Fibroblast of skin of back (primary cell): ENCODE measurements at regions not wholly inside any gene's neighbourhood (a gene's known extent, or its start where the extent isn't known, plus 50 kb on each side); places are given as distances from the start of the nearest gene placed in this dataset.
A peak's percentile ranks its signal among the peaks of the same experiment; 100 is the strongest.

ENCODE experiments used
- DNase-seq: peaks from one replicate; pipeline ENCODE4 v3.0.0-alpha.2; 2013

DNA sequence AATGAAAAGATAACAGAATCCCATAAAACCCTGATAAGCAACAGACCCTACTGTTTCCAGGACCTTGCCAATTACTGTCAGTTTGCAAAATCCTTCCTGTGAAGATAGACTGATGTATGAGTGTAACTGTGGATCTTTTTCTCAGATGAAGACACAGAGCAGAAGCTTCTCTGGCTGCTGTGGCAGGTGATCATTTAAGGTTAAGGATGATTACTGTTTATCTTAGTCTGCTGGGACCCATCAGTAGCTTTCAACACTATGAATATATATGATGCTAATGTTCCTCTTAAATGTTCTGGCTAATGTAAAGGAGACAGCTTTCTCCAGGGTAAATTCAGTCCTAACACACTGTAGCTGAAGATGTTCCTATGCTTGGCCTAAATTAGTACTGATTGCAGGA, 56.0 kb upstream of the CTTNBP2 start:
- no peak for DNase-seq

DNA sequence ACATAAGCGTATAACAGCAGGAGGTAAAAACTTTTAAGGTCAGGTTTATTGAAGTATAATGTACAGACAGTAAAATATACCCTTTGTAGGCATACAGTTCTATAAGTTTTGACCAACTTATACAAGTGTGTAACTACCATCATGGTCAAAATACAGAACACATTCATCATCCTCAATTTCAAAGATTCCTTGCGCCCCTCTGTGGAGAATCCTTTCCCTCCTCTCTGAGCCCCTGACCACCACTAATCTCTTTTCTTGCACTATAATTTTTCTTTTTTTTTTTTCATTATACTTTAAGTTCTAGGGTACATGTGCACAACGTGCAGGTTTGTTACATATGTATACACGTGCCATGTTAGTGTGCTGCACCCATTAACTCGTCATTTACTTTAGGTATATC, 58.1 kb upstream of the CTTNBP2 start:
- DNase-seq = no peak

DNA sequence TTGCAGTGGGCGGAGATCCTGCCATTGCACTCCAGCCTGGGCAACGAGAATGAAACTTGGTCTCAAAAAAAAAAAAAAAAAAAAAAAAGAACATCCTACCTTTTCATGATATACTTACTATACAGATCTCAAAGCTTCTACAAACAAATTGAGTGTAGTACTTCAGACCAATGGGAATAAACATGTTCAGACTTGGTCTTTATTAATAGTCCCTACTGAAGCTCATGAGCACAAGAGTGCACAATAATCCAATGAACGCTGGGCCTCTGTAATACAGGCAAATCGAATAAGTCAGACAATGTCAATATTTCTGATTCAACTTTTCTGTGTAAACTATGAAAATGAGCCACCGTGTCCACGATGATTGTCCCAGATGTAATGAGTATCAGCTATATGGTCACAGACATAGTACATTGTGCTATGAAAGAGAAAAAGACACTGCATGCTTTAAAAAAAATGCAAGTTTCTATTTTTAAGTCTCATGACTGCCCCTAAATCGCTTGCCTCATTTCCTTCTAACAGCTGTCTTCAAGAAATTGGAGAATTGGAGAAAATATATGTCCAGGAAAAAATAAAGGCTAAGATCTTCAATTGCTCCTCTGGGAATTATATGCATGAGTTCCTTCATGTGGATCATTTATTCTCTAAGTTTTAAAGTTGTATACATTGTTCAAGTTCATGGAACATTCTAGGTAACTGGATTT, 64.0 kb upstream of the CTTNBP2 start:
- DNase-seq = no peak

DNA sequence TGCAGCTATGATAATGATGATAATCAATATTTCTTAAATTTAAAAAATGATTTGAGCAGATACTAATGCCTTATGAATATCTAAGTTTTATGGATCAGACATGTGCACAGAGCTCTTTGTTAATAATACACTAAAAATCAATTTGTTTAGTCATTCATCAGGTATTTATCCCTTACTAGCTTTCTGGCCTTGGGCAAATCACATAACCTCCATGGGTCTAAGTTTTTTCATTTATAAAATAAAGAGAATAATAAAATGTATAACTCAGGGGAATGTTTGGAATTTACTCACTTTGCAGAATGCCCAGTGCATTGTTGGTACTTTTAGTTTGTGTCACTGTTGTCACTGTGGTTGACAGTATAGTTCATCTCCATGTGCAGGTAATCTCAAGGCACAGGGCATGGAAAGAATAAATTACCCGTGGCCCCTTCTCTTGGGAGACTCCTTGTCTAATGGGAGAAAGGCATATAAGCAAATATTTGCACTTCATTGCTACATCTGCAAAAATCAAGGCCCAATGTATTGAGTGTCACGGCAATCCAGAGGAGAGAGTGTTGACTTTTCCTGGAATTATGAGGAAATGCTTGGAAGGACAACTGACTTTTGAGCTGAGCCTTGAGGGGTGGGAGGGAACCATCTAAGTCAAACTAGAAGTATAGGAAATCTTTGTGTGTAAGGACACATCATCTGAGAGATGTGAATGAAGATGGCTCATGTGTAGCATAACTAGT, 64.7 kb upstream of the CTTNBP2 start:
- no peak for DNase-seq

DNA sequence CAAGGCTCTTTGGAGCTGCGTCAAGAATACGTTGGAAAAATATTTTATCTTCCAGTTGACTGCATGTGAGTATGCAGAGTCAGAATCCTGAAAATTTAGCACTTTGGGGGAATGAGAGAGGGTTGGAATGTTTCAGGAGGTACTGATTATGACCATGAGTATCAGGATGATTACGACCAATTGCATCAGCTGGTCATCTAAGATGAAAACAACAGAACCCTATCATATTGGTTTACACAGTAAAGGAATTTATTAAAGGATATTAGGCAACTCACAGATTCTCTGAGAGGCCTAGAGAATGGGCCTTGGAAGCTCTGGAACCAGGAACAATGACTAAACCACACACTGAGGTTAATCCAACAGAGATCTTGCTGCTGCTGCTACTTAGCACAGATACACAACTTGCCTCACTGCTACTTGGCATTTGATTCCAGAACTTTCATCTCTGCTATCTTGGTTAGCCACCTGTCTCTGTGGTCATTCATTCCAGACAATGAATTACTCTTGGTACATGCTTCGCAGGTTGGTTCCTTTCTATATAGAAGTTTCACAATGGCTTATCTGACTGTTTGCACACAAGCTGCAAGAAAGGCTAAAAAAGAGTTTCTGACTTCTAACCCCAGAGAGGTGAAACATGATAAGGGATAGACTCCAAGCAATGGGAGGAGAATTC, 68.0 kb upstream of the CTTNBP2 start:
- no peak for DNase-seq

DNA sequence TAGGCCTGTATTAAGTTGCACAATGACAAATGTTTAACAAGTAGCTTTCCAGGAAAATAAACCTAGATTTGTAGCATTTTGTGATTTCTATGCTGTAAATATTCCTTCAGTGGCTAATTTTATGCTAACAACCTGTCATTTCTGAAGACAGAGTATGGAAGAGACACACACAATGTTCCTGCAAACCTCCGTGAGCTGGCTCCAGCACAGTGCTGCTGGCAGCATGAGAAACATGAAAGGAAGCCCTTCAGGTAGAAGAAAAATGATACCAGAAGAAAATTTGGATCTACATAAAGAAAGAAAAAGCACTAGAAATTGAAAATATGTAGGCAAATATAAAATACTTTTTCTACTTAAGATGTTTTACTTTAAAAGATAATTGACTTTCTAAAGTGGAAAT, 69.5 kb upstream of the CTTNBP2 start:
- DNase-seq = no peak

DNA sequence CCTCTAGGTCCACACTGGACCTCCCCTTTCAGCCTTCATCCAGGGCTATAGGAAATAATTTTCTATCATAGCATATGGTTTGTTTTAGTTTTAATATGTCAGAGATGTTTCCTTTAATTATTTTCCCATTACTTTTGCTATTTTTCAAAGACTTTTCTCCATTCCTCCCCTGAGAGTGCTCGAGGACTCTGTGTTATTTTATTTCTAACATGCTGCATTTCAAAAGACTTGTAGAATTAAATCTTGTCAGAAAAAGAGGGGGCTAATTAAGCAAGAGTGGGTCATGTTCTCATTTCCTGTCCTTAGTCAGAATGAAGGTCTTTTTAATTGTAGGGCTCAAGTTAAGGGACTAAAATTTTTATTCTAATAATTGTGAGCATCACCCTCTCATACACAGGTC, 71.6 kb upstream of the CTTNBP2 start:
- DNase-seq = no peak

DNA sequence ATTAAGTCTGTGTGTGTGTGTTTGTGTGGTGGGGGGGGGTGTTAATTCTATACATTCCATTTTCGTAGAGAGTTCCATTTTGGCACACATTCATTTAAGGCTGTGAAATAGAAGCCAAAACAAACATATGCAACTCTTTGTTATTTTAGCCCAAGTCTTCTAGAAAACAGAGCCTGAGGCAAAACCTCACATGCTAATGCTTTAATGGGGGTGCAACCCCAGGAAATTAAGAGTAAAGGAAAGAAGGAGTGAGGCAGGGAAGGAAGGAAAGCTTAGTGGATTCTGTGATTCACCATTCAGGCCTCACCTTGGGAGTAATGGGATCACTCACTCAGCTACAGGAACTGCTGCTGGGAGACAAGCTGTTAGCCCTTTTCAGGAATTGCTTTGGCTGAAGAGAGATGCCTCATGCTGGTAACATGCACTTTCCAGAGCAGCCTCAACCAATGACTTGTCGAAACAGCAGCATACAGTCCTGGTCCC, 73.0 kb upstream of the CTTNBP2 start:
- peak; percentile 8 for DNase-seq

DNA sequence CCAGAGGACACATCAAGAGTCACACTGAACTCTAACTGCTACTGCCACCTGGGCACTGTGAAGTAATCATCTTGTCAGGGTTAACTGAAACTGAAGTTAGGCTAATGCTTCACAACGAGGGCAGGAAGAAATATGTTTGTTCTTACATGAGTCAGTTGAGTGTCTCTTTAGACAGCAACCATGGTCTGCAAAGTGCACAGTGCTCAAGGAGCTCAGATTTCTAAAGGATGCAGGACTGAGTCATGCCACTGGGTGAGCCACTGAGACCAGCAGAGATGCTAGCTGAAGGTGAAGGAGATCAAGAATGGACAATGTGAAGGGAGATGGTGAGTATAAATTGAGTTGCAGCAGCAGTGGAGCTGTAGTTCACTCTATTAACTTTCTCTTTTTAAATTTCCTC, 76.0 kb upstream of the CTTNBP2 start:
- no peak for DNase-seq

DNA sequence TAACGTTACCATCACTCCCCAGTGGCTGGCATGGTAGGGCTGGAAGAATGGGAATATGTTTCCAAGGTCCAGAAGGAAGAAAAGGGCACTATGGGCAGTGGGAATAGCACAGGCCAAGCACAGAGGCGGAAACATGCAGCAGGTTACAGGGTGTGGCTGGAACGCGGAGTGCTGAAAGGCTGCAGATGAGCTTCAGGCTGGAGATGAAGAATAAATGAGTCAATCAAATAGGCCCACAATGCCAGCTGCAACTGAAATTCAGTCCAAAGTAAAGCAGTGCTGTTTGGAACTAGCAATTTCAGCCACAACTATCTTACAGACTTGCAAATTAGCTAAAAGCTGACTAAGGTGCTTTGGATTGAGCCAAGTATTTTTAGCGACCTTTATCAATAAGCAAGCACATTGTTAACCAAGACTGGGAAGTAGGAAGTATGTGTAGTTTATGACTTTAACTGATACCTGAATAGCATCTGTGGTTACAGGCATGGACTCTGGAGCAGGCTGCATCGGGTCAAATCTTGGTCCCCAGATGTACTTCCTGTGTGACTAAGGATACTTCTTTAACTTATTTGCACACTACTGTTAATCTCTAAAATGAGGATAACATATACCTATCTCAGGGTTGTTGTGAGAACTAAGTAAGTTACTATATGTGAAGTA, 77.5 kb upstream of the CTTNBP2 start:
- no peak for DNase-seq

DNA sequence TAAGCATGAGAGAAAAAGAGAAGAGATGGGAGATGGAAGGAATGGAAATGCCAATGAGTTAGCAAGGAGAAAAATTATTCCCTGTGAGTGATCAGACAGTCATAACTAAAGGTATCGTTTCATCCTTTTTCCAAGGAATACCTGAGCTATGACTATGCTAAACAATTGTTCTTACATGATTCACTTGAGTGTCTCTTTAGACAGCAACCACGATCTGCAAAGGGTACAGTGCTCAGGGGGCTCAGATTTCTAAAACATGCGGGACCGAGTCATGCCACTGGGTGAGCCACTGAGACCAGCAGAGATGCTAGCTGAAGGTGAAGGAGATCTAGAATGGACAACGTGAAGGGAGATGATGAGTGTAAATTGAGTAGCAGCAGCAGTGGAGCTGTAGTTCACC, 78.0 kb upstream of the CTTNBP2 start:
- DNase-seq = no peak

DNA sequence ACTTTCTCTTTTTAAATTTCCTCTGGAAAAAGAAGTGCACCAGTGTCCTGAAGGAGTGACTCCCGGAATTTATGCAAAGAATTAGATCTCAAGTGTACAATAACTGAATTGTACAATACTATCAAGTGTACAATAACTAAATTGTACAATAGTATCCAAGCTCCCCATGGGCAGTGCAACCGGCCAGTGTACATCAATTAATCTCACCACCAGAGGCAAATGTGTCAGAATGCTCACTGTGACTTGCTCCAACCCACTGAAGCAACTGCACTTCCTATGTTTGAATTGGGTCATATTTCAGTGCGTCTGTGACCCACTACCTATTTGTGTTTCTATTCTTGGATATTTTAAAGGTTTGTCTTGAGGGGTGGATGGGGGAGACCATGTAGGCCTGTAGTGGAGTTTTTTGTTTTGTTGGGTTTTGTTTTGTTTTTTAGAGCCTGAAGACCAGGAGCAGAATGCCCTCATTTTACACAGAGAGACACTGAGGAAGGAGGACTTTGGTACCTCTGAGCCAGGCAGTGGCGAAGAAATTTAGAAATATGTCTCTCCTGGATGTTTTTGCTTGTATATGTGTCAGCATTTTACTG, 78.5 kb upstream of the CTTNBP2 start:
- DNase-seq = no peak

DNA sequence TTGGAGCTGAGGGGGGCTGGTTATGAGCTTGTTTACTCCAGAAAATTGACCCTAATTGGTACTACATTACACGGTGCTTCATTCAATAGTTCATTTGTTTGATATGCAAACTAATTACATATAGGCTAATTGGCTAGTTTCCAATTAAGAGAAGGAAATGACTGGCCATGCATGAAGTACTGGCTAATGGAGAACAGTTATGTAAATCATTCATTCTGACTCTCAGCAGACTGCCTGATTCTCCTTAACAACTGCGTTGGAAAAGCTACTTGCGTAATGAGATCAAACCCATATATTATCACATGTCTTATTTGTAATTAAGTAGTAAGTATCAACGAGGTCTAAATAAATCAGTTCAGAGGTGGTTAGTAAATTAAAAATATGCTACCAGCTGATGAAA, 81.8 kb upstream of the CTTNBP2 start:
- DNase-seq = no peak

DNA sequence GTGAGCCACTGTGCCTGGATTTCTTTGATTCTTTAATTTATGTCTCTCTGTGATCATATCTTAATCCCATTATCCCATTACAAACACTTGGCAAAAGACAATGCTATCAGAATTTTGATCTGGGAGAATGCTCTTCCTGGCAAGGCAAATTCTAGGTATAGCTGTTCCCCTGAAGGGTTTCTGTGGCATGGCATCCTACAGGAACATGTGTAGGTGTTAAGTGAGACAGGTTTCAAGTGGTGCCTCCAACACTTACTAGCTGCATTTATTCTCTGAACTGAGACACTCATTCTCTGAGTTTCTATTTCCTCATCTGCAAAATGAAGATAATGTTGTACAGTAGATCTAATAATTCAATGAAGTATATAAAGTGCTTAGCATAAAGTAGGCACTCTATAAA, 87.1 kb upstream of the CTTNBP2 start:
- no peak for DNase-seq

DNA sequence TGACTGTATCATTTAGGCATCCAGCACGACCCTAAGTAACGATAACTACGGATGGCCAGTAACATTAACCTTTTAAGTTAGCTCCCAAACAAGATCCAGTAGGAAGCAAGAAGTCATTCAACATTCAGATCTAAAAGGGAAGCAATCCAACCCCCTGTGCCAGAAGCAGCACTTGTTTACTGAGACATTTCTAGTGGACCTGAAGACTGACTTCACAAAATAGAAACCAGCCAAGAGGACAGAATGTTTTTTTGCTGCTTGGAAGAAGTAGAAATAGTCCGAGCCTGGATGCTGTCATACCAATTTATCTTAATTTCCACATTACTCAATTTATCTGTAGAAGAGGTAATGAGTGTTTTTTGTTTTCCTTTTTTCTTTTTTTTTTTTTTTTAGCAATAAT, 88.0 kb upstream of the CTTNBP2 start:
- DNase-seq = no peak

DNA sequence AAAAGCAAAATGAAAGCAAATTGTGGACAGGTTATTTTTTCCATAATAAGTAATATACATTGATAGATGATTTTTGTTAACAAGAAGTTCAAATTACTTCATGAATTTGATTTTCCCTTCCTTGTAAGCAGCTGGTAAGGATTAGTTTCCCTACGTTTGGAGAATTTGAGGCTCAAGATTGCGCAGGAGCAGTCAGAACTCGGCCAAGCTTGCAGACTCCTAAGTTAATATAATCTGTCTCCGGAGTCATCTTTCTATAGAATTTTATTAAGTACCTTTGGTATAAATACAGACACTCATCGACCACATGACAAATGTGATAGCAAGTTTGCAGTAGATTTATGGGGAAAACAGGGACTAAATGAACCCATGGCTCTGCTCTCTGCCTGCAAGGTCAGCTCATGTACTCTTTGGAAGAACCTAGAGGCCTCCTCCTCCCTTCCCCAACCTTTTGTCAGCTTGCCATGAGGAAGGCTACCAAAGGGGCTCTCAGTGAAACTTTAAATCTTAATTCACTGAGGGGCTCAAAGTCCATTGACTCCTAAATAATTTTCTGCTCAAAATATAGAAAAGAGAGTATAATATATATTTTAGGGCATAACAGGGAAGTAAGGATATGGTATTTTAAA, 89.2 kb upstream of the CTTNBP2 start:
- no peak for DNase-seq

DNA sequence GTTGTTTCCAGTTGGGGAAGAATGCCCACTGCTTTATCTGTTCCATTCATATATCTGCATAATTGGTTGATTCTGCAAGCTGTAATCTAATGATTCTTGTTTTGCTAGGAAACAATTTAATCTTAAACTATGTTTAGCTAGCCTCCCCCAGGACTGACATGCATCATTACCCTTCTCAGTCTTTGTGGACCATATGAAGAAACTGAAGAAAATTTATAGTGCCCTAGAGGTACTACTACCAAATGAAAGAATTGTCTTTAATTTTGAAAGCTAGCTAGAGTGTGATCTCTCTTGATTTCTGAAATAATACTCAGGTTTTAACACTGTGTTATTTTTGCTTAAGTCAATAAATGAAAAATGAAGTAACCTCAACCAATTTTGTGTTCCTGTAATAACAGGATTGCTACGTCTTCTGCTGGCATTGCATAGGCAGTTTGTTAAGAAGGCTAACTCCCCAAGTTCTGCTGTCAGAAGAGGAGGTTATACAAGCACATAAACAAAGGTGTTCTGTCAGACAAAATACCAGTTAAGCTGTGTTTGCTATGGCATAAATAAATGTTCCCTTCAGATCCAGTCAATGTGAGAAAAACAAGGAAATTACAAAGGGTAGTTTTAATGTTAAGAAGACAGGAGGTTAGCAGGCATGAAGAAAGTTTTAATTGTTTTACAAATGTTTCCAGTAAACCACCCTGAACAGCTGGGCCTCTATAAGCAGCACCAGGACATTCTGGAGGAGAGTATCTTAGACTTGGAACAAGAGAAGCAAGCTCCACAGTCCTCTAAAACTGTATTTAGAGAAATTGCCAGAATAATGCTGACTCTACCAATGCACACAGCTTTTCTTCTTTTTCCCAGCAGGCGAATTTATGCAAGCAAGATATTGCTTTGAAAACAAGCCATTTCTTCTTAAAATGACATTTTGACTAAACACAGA, 90.3 kb upstream of the CTTNBP2 start:
- no peak for DNase-seq

DNA sequence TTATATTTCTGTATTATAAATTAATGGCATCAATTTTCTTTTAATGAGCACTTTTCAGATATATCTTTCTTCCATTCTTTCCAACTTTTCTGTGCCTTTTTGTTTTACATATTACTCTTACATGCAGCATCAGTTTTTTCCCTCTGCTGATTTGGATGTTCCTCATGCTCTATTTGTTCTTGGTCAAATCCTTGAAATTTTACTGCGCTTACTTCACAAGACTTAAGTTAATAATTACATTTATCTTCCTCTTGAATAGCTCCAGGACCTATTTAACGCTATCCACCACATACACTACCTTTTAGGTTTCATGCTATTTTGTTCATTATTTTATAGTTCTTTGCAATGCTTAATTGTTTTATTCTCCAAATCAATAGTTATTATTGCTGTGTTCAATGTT, 97.6 kb upstream of the CTTNBP2 start:
- no peak for DNase-seq

DNA sequence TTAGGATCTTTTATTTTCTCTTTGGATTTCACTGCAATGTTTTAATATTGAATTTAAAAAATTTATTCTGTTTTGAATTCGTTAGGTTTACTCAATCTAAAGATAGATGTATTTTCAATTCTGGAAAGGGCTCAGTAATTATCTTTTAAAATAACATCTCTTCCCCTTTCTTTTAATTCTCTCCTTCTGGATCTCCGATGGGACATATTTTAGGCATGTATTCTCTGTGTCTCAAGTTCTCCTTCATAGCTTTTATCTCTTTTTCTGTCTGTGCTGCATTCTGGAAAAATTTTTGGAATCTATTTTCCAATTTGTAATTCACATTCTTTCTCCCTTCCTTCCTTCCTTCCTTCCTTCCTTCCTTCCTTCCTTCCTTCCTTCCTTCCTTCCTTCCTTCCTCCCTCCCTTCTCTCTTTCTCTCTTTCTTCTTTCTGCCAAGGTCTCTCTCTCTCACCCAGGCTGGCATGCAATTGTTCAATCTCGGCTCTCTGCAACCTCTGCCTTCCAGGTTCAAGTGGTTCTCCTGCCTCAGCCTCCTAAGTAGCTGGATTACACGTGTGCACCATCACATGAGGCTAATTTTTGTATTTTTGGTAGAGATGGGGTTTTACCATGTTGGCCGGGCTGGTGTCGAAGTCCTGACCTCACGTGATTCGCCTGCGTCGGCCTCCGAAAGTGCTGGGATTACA, 98.5 kb upstream of the CTTNBP2 start:
- DNase-seq = no peak

DNA sequence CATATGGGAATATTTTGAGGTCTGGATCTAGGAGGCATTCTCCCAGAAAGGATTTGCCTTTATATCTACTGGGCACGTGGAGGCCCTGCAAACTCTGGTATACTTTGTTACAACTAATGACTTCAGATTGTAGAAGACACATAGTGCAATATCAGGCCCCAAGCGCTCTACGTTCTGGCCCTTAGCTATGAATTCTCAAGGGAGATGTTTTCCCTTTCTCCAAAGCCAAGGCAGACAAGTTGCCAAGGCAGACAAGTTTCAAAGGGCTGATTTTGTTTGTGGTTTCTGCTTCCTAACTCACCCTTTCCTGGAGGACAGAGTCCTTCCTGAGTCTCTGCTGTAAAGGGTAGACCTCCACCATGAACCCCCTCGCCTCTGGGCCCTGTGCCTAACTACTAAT, 99.4 kb upstream of the CTTNBP2 start:
- no peak for DNase-seq

DNA sequence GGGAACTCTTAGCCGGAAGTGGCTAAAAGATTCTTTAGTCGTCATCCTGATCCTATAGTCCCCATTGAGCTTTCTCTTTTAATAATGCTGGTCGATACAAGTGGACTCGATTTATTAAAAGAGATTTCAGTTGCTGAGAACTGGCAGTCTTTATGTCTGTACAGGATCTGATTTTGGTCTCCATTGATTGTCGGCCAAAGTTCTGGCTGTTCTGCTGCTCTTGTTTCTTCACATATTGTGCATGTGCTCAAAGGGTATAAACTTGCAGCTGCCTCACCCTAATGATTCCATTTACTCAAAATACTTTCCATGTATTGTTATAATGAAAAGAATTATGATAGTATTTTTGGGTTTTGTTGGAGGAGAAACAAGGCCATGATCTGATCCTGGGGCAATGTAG, 100.7 kb upstream of the CTTNBP2 start:
- DNase-seq = no peak
